Transverse colon (tissue), 4 donors: ENCODE measurements at regions not wholly inside any gene's neighbourhood (a gene's known extent, or its start where the extent isn't known, plus 50 kb on each side); places are given as distances from the start of the nearest gene placed in this dataset.

Source experiments
- EP300 ChIP-seq: sonication (generic); formaldehyde crosslinking; IDR thresholded peaks from one replicate; pipeline ENCODE4 v1.6.1; 2017; ENCODE audit warnings: antibody characterized with exemption, low read depth
- POLR2A ChIP-seq: fragments of 450-650 bp; IDR thresholded peaks from one replicate; pipeline ENCODE4 v1.6.1; 2016; ENCODE audit warnings: antibody characterized with exemption, mild to moderate bottlenecking, moderate library complexity
- POLR2AphosphoS5 ChIP-seq, 3 donors: sonication (generic); formaldehyde crosslinking; IDR thresholded peaks; one replicate each; pipeline ENCODE4 v1.6.1; 2016; ENCODE audit warnings: antibody characterized with exemption in 3 of 3
- TF ChIP-seq, protein P1 (sequence below), 5 experiments: fragments of 200-600 bp in 3 of 5; fragments of 450-650 bp in 2 of 5; sonication (generic) in 3 of 5; IDR thresholded peaks; 1 replicate in 2 of 5; 2 replicates in 3 of 5; pipeline ENCODE4 v1.5.1; 2016 to 2017; ENCODE audit warnings: antibody characterized with exemption in 5 of 5, inconsistent platforms in 3 of 5, mild to moderate bottlenecking in 2 of 5, moderate library complexity in 1 of 5

DNA sequence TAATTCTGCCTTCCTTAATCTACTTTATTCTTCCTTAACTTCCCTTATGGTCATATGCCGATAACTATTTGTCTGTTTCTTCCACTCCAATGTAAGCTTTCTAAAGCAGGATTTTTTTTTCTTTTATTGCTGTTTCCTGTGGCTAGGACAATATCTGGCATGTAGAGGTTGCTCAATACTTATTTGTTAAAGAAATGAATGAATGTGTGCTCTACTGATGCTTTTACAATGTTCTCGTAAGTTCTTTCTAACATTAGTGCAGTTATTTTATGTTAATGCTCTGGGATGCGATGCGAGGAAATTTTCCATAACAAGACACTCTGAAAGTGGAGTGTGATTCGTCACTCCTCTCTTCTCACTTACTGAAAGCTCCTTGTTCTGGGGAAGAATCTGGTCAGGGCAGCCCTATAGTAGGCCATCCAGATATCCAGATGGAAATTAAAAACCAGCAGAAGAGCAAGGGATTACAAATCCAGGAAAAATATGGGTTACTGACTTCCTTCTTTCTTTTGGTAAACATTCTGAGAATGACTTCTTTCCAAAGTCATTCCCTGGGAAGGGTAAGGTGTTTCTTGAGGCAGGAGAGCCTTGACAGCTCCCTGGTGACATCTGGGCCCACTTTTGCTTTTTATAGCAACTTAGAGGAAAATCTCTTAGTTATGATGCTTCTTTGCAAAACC, 420.4 kb downstream of the PDCD6IP start:
- TF ChIP-seq, protein P1, sequence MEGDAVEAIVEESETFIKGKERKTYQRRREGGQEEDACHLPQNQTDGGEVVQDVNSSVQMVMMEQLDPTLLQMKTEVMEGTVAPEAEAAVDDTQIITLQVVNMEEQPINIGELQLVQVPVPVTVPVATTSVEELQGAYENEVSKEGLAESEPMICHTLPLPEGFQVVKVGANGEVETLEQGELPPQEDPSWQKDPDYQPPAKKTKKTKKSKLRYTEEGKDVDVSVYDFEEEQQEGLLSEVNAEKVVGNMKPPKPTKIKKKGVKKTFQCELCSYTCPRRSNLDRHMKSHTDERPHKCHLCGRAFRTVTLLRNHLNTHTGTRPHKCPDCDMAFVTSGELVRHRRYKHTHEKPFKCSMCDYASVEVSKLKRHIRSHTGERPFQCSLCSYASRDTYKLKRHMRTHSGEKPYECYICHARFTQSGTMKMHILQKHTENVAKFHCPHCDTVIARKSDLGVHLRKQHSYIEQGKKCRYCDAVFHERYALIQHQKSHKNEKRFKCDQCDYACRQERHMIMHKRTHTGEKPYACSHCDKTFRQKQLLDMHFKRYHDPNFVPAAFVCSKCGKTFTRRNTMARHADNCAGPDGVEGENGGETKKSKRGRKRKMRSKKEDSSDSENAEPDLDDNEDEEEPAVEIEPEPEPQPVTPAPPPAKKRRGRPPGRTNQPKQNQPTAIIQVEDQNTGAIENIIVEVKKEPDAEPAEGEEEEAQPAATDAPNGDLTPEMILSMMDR (IDR thresholded peaks at IDR 0.05) = no peak
- TF ChIP-seq POLR2A = no peak
- TF ChIP-seq POLR2AphosphoS5 (IDR thresholded peaks at IDR 0.05) = no peak
- TF ChIP-seq EP300 = no peak
